Left lung (tissue), 4 donors: ENCODE measurements at regions not wholly inside any gene's neighbourhood (a gene's known extent, or its start where the extent isn't known, plus 50 kb on each side); places are given as distances from the start of the nearest gene placed in this dataset.
A peak's percentile ranks its signal among the peaks of the same experiment; 100 is the strongest.

Source experiments
- ATAC-seq: fragments of 200-7000 bp; cut with Tn5 transposase; one replicate; pipeline ENCODE4 v1.9.1; 2020; ENCODE audit warnings: moderate library complexity
- DNase-seq, 4 donors: peaks; one replicate each; pipeline ENCODE4 v3.0.0-alpha.2; 2013 to 2020
- H3K27ac ChIP-seq, 2 donors: fragments of 200-600 bp; sonication (generic) in 1 of 2; one replicate each; pipeline versions ENCODE4 v1.5.0 to v1.8.0; 2020 to 2021
- H3K27me3 ChIP-seq, 2 donors: fragments of 200-600 bp; sonication (generic) in 1 of 2; one replicate each; pipeline versions ENCODE4 v1.5.0 to v1.8.0; 2020 to 2021
- H3K36me3 ChIP-seq, 2 donors: fragments of 200-600 bp; sonication (generic) in 1 of 2; one replicate each; pipeline versions ENCODE4 v1.5.0 to v1.8.0; 2020 to 2021
- H3K4me1 ChIP-seq, 2 donors: fragments of 200-600 bp; one replicate each; pipeline ENCODE4 v1.8.0; 2021
- H3K4me3 ChIP-seq, 2 donors: fragments of 200-600 bp; sonication (generic) in 1 of 2; one replicate each; pipeline versions ENCODE4 v1.5.0 to v1.8.0; 2020 to 2021; ENCODE audit warnings: mild to moderate bottlenecking in 1 of 2
- H3K9me3 ChIP-seq, 2 donors: fragments of 200-600 bp; sonication (generic) in 1 of 2; one replicate each; pipeline versions ENCODE4 v1.5.0 to v1.8.0; 2020 to 2021
- CTCF ChIP-seq, 2 donors: fragments of 200-600 bp; sonication (generic) in 1 of 2; IDR thresholded peaks; one replicate each; pipeline versions ENCODE4 v1.5.0 to v1.8.0; 2021; ENCODE audit warnings: antibody characterized with exemption in 2 of 2
- intact Hi-C, 2 donors: fragments of 100-400 bp; cut with DNase I; formaldehyde crosslinking; loops; one replicate each; pipeline versions ENCODE4 v1.11.2 to v1.14.2; 2022
- donor health status: DM: no; HTN: yes; CAD: no.
- donor health status: DM: no; HTN: no; CAD: no.

- Histone ChIP-seq H3K9me3 (no peaks in the 10 kb centered on the region), H3K27me3 (peaks cover 0 to 10% of the 10 kb centered on the region in 2 donors), H3K4me3 (no peak overlapping the region), H3K4me1 (no peaks in the 10 kb centered on the region), H3K27ac (no peak overlapping the region), H3K36me3 (no peaks in the 10 kb centered on the region)
- DNase-seq (peak in 2 of 4 donors; percentile 59 to 78), ATAC-seq (peak; percentile 96)
- intact Hi-C loops: no loop called here
- TF ChIP-seq CTCF (IDR thresholded peaks at IDR 0.05): peak; percentile 57 to 68
Measured at GRCh38 chr11:114774599-114775361, 96.5 kb downstream of the NXPE2 start.

GRCh38 chr11:114775875-114776621 is 97.7 kb downstream of the NXPE2 start:
- no peak for ATAC-seq
- no peaks in the 10 kb centered on the region for H3K9me3 ChIP-seq
- intact Hi-C loops: no loop called here

GRCh38 chr11:114776956-114777355 is 98.6 kb downstream of the NXPE2 start:
- Histone ChIP-seq H3K9me3 (no peaks in the 10 kb centered on the region), H3K4me1 (no peaks in the 10 kb centered on the region), H3K27ac (no peak overlapping the region), H3K36me3 (no peaks in the 10 kb centered on the region), H3K4me3 (no peak overlapping the region), H3K27me3 (peaks cover 0 to 10% of the 10 kb centered on the region in 2 donors)
- TF ChIP-seq CTCF (IDR thresholded peaks at IDR 0.05): no peak
- intact Hi-C loops: no loop called here
- DNase-seq: no peak
- no peak for ATAC-seq

More at GRCh38 chr11:114775875-114776621, 97.7 kb downstream of the NXPE2 start:
- Histone ChIP-seq H3K4me3 (no peak overlapping the region), H3K4me1 (no peaks in the 10 kb centered on the region), H3K36me3 (no peaks in the 10 kb centered on the region), H3K27ac (no peak overlapping the region), H3K27me3 (peaks cover 0 to 10% of the 10 kb centered on the region in 2 donors)
- peak in 1 of 4 donors; percentile 65 for DNase-seq
- no peak for TF ChIP-seq CTCF (IDR thresholded peaks at IDR 0.05)

- Histone ChIP-seq H3K4me3 (no peak overlapping the region), H3K27ac (no peak overlapping the region), H3K9me3 (no peaks in the 10 kb centered on the region), H3K27me3 (peaks cover 0 to 9% of the 10 kb centered on the region in 2 donors), H3K4me1 (no peaks in the 10 kb centered on the region), H3K36me3 (no peaks in the 10 kb centered on the region)
- DNase-seq: peak in 1 of 4 donors; percentile 53
- no peak for ATAC-seq
- intact Hi-C loops: no loop called here
- TF ChIP-seq CTCF (IDR thresholded peaks at IDR 0.05): no peak
Measured at GRCh38 chr11:114779189-114779588, 100.9 kb downstream of the NXPE2 start.

GRCh38 chr11:114782650-114783310 is 104.5 kb downstream of the NXPE2 start:
- intact Hi-C loops: no loop called here
- Histone ChIP-seq H3K4me1 (no peaks in the 10 kb centered on the region), H3K27me3 (peaks cover 0 to 7% of the 10 kb centered on the region in 2 donors), H3K9me3 (no peaks in the 10 kb centered on the region), H3K27ac (no peak overlapping the region), H3K36me3 (no peaks in the 10 kb centered on the region), H3K4me3 (no peak overlapping the region)
- DNase-seq: no peak
- ATAC-seq: no peak
- no peak for TF ChIP-seq CTCF (IDR thresholded peaks at IDR 0.05)
